GM12873 (cell line): ENCODE measurements at regions not wholly inside any gene's neighbourhood (a gene's known extent, or its start where the extent isn't known, plus 50 kb on each side); places are given as distances from the start of the nearest gene placed in this dataset.

Source experiments
- TF ChIP-seq, protein P1 (sequence below): IDR thresholded peaks from 2 replicates; pipeline ENCODE4 v1.5.1; 2012; ENCODE audit warnings: low read depth, mild to moderate bottlenecking, moderate library complexity, low read length, control low read depth; ENCODE audit not compliant: insufficient read depth; ENCODE audit errors: missing control alignments

DNA sequence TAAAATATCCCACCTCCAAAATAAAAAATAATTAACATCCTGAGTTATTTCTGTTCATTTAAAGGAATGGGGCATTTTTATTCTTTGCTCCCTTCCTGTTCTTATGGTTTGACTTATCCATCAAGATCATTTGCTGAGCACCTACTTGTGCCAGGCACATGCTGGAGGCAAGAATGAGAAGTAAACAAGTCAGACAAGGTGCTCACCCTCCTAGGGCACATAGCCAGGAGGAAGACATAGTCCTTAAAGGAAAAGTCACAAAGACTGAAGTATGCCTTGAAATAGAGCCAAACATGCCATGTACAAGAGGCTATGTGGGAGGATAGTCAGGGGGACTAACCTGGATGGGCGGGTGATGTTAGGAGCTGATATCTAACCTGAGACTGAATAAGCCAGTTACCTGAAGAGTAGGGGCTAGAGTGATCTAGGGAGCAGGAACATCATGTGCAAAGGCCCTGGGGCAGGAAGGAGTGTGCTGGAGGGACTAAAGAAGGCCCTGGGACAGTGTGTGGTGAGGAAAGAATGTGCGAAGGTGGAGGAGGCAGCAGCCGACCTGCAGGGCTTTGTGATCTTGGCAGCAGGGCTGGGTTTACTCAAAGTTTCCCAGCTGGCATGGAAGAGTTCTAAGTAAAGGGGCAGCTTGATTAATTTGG lies 233.5 kb downstream of the MATN1 start:
- TF ChIP-seq, protein P1, sequence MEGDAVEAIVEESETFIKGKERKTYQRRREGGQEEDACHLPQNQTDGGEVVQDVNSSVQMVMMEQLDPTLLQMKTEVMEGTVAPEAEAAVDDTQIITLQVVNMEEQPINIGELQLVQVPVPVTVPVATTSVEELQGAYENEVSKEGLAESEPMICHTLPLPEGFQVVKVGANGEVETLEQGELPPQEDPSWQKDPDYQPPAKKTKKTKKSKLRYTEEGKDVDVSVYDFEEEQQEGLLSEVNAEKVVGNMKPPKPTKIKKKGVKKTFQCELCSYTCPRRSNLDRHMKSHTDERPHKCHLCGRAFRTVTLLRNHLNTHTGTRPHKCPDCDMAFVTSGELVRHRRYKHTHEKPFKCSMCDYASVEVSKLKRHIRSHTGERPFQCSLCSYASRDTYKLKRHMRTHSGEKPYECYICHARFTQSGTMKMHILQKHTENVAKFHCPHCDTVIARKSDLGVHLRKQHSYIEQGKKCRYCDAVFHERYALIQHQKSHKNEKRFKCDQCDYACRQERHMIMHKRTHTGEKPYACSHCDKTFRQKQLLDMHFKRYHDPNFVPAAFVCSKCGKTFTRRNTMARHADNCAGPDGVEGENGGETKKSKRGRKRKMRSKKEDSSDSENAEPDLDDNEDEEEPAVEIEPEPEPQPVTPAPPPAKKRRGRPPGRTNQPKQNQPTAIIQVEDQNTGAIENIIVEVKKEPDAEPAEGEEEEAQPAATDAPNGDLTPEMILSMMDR, result no peak

DNA sequence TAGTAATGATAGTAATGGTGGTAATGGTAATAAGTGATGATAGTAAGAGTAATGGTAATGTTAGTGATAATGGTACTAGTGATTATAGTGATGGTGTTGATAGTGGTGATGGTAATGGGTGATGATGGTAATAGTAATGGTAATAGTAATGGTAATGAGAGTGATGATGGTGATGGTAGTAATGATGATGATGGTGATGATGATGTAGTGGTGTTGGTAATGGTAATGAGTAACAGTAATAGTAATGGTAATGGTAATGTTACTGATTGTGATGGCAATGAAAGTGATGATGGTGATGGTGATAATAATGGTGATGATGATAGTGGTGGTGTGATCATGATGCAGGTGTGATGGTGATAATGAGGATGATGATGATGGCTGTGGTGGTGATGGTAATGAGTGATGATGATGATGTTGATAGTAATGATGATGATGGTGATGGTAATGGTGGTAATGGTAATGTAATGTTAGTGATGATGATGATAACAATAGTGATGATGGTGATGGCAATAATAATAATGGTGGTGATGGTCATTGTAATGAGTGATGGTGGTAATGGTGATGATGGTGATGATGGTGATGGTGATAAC lies 235.0 kb downstream of the MATN1 start:
- TF ChIP-seq, protein P1, result no peak

DNA sequence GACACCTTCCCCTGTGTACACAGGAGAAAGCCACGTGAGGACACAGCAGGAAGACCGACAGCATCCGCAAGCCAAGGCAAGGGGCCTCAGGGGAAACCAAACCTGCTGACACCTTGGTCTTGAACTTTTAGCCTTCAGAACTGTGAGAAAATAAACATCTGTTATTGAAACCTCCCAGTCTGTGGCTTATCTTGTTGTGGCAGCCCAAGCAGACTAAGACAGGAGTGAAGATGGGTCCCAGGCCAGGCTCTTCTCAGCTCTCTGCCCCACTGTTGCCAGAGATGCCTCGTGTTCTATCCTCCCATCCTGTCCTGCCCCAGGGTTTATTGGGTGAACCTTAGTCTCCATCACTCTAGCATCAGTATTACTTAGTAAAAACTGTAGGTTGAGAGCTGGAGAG lies 236.3 kb downstream of the MATN1 start:
- TF ChIP-seq, protein P1, result no peak

DNA sequence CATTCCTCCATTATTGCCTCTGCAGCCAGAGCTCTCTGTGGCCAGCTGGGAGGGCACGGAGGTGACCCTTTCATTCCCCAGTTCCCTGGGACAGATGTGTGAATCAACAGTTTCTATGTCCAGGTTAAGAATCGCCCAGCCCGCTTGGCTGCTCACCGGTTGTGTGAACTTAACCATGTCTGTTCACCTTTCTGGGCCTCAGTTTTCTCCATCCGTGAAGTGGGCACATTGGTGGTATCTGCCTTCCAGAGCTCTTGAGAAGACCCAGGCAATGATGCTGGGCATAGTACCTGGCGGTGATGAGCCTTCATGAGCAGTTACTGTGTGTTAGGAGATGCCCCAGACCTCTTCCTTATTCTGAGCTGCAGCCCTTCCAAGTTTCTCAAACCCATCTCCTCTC lies 238.3 kb downstream of the MATN1 start:
- TF ChIP-seq, protein P1, result no peak

DNA sequence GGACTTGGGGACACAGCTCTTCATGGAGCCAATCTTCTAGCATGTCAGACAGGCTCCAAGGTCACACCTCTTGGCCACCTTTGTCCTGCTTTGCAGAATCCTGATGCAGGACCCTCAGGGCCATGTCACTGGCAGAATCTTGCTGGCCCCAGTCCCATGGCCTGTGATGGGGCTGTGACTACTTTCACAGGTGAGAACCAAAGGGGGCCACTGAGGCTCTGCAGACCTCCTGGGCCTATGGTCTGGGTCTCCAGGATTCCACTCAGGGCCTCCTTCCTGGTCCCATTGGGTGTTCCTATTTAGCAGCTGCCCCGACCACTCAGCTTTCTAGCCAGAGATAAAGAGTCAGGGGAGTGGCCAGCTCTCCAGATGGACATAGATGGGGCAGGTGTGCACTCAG lies 238.7 kb downstream of the MATN1 start:
- TF ChIP-seq, protein P1, result no peak

DNA sequence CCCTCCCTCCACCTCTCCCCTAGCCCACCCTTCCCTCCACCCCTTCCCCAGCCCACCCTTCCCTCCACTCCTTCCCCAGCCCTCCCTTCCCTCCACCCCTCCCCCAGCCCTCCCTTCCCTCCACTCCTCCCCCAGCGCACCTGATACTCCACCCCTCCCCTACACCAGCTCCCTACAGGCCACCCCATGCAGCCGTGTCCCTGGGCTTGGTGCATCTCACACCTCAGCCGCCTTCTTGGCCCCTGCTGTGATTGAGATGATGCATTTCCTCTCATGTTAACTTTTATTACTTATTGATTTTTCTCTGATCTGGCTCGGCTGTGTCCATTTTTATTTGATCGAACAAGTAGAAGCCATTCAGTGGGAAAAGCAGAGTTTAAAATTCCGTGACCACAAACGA lies 243.8 kb downstream of the MATN1 start:
- TF ChIP-seq, protein P1, result no peak

DNA sequence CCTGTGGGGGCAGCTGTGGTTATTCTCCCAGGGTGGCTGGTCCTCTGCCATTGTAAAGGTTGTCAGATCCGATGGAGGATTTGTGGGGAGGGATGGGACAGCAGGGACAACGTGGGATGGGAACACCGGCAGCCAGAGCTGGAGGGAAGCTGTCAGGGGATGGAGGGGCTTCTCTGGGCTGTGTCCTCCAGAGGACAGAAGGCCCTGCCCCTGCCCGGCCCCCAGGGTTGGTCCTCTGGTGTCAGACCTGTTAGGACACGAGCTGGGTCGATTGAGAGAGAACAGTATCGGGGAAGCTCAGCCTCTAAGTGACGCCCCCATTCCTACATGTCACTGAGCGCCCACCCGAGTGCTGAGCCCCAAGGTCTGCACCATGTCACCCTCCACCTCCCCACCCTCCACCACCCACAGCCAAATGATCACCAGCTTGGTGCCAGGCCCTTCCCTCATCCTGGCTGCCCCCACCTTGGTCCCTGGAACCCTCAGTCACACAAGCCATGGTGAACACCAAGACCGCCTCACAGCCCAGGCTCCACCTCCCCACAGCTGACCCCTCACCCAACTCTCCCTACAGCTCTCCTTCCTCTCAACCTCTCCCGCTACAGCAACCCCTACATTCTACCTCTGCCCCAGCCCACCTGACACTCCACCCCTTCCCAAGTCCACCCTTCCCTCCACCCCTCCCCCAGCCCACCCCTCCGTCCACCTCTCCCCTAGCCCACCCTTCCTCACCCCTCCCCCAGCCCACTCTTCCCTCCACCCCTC lies 244.4 kb downstream of the MATN1 start:
- TF ChIP-seq, protein P1, result no peak
